Spinal cord (tissue), 9 donors: ENCODE measurements at regions not wholly inside any gene's neighbourhood (a gene's known extent, or its start where the extent isn't known, plus 50 kb on each side); places are given as distances from the start of the nearest gene placed in this dataset.

Experiments
- DNase-seq, 6 donors: peaks; one replicate each; pipeline versions ENCODE4 v3.0.0 to v3.0.0-alpha.2; 2013 to 2015; ENCODE audit warnings: low spot score in 6 of 6, low read depth in 4 of 6
- H3K27ac ChIP-seq: one replicate; pipeline ENCODE4 v1.5.1; 2013; ENCODE audit warnings: low read depth, low read length, control low read depth
- H3K27me3 ChIP-seq: one replicate; pipeline ENCODE4 v1.6.1; 2013; ENCODE audit warnings: low read length; ENCODE audit not compliant: control insufficient read depth, insufficient read depth
- H3K36me3 ChIP-seq: one replicate; pipeline ENCODE4 v1.6.1; 2013; ENCODE audit warnings: low read length; ENCODE audit not compliant: control insufficient read depth, insufficient read depth
- H3K4me1 ChIP-seq: one replicate; pipeline ENCODE4 v1.6.1; 2013; ENCODE audit warnings: low read length; ENCODE audit not compliant: control insufficient read depth, insufficient read depth
- H3K4me3 ChIP-seq: one replicate; pipeline ENCODE4 v1.5.1; 2013; ENCODE audit warnings: low read depth, low read length, control low read depth
- H3K9me3 ChIP-seq: one replicate; pipeline ENCODE4 v1.6.1; 2013; ENCODE audit warnings: low read length; ENCODE audit not compliant: control insufficient read depth, insufficient read depth
- WGBS: methylation state at CpG from one replicate; pipeline ENCODE4 v1.1.5; 2013; ENCODE audit warnings: missing lambda C conversion rate; ENCODE audit not compliant: insufficient coverage; 5-methylcytosine and 5-hydroxymethylcytosine counted together
- donor health status: healthy.

DNA sequence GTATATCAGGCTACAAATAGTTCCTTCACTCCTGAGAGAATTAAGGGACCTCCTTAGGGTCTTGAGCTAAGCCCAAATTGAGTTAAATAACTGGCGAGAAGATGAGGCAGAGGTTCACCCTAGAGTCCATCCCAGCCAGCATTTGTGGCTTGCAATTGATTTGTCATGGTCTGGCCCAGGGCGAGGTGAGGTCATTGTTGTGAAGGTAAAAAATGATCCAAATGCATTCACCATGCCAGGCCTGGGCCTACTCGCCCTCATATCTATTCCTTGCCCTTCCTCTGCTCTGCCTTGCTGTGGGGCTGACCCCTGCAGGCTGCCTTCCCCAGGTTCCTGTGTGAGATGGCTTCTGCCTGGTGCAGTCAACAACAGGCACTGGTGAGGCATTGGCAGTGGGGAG lies 207.2 kb downstream of the ZNF365 start:
- no peaks in the 10 kb centered on the region for H3K4me1 ChIP-seq
- WGBS, result 83% methylated on average over 2 of the region's 3 CpGs

DNA sequence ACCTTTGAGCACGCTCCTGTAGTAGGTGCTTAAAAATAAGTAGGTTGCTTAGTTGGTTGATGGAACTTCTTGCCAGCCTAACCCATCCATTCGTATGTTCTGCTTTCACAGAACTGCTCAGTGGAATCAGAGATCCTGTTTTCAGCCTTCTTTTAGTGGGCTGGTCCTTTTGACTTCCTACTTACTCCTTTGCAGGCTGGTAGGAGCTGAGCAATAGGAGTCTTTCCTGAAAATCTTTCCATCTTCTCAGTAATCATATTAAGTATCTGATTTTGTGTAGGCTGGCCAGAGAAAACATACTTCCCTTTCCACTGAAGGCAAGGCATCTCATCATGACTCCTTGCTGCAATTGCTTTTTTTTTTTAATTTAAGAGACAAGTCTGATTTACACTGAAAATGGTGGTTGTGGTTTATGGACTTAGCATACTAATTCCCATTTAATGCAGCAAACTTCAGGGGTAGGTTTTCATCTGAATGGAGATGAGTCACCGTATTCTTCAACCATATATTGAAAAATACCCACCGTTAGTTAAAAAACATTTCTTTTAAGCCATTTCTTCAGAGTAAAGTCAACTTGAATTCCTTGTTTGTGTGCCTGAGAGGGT lies 208.0 kb downstream of the ZNF365 start:
- no peaks in the 10 kb centered on the region for H3K4me1 ChIP-seq
- no peaks in the 10 kb centered on the region for H3K36me3 ChIP-seq
- H3K27ac ChIP-seq, result no peak overlapping the region
- 60% methylated on average over 1 of the region's 4 CpGs for WGBS
- H3K4me3 ChIP-seq, result no peak overlapping the region
- no peak for DNase-seq
- no peaks in the 10 kb centered on the region for H3K9me3 ChIP-seq
- no peaks in the 10 kb centered on the region for H3K27me3 ChIP-seq

More for the DNA sequence above, 207.2 kb downstream of the ZNF365 start:
- no peaks in the 10 kb centered on the region for H3K27me3 ChIP-seq
- no peaks in the 10 kb centered on the region for H3K9me3 ChIP-seq
- no peaks in the 10 kb centered on the region for H3K36me3 ChIP-seq
- no peak overlapping the region for H3K27ac ChIP-seq
- DNase-seq, result no peak
- no peak overlapping the region for H3K4me3 ChIP-seq

- Histone ChIP-seq H3K4me1 (no peaks in the 10 kb centered on the region), H3K27ac (no peak overlapping the region), H3K27me3 (no peaks in the 10 kb centered on the region), H3K4me3 (no peak overlapping the region), H3K36me3 (no peaks in the 10 kb centered on the region), H3K9me3 (no peaks in the 10 kb centered on the region)
- peak in 1 of 6 donors; percentile 9 for DNase-seq
- 98% methylated on average over 6 of the region's 7 CpGs for WGBS
Observed at GRCh38 chr10:62582804-62583208, 208.6 kb downstream of the ZNF365 start.

- Histone ChIP-seq H3K4me3 (no peak overlapping the region), H3K27me3 (no peaks in the 10 kb centered on the region), H3K9me3 (no peaks in the 10 kb centered on the region), H3K36me3 (no peaks in the 10 kb centered on the region), H3K27ac (no peak overlapping the region), H3K4me1 (no peaks in the 10 kb centered on the region)
- WGBS, result 94% methylated on average over 2 of the region's 3 CpGs
- no peak for DNase-seq
Observed at GRCh38 chr10:62583876-62584615, 209.9 kb downstream of the ZNF365 start.

GRCh38 chr10:62584731-62585130 lies 210.6 kb downstream of the ZNF365 start:
- H3K4me3 ChIP-seq, result no peak overlapping the region
- H3K9me3 ChIP-seq, result no peaks in the 10 kb centered on the region
- no peaks in the 10 kb centered on the region for H3K4me1 ChIP-seq
- no peaks in the 10 kb centered on the region for H3K27me3 ChIP-seq
- H3K27ac ChIP-seq, result no peak overlapping the region
- no peak for DNase-seq
- 94% methylated on average over 1 of the region's 2 CpGs for WGBS
- no peaks in the 10 kb centered on the region for H3K36me3 ChIP-seq

GRCh38 chr10:62585211-62585775 lies 211.1 kb downstream of the ZNF365 start:
- no peaks in the 10 kb centered on the region for H3K4me1 ChIP-seq
- no peak overlapping the region for H3K4me3 ChIP-seq
- no peaks in the 10 kb centered on the region for H3K9me3 ChIP-seq
- no peak overlapping the region for H3K27ac ChIP-seq
- no peak for DNase-seq
- no peaks in the 10 kb centered on the region for H3K36me3 ChIP-seq
- 100% methylated on average over 3 of the region's 6 CpGs for WGBS
- no peaks in the 10 kb centered on the region for H3K27me3 ChIP-seq

- no peak for DNase-seq
- H3K36me3 ChIP-seq, result no peaks in the 10 kb centered on the region
- no peaks in the 10 kb centered on the region for H3K4me1 ChIP-seq
- no peak overlapping the region for H3K27ac ChIP-seq
- no peak overlapping the region for H3K4me3 ChIP-seq
- no peaks in the 10 kb centered on the region for H3K9me3 ChIP-seq
- H3K27me3 ChIP-seq, result no peaks in the 10 kb centered on the region
Observed at GRCh38 chr10:62587011-62587410, 212.8 kb downstream of the ZNF365 start.

DNA sequence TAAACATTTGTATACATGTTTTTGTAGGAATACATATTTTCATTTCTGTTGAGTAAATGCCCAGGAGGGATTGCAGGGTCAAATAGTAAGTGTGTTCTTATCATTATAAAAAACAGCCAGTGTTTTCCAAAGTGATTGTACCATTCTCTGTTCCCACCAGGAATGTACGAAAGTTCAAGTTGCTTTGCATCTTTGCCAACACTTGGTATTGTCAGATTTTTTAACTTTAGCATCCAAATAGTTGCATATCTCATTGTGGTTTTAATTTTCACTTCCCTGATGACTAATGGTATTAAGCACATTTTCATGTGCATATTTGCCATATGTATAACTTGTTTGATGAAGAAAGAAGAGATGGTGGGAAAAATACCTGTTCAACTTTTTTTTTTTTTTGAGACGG lies 213.9 kb downstream of the ZNF365 start:
- WGBS, result no CpG with 5 or more reads among the region's 2 CpGs
- DNase-seq, result no peak
- H3K27ac ChIP-seq, result no peak overlapping the region
- no peaks in the 10 kb centered on the region for H3K9me3 ChIP-seq
- no peaks in the 10 kb centered on the region for H3K27me3 ChIP-seq
- no peaks in the 10 kb centered on the region for H3K36me3 ChIP-seq
- no peaks in the 10 kb centered on the region for H3K4me1 ChIP-seq
- no peak overlapping the region for H3K4me3 ChIP-seq

GRCh38 chr10:62589689-62590088 lies 214.8 kb upstream of the ADO start:
- WGBS, result 100% methylated on average over 2 of the region's 2 CpGs
- no peaks in the 10 kb centered on the region for H3K4me1 ChIP-seq
- H3K36me3 ChIP-seq, result no peaks in the 10 kb centered on the region
- H3K4me3 ChIP-seq, result no peak overlapping the region
- no peak for DNase-seq
- H3K27me3 ChIP-seq, result no peaks in the 10 kb centered on the region
- no peak overlapping the region for H3K27ac ChIP-seq
- no peaks in the 10 kb centered on the region for H3K9me3 ChIP-seq

GRCh38 chr10:62590306-62590705 lies 214.2 kb upstream of the ADO start:
- H3K4me1 ChIP-seq, result no peaks in the 10 kb centered on the region
- no peaks in the 10 kb centered on the region for H3K27me3 ChIP-seq
- no peaks in the 10 kb centered on the region for H3K36me3 ChIP-seq
- no peak for DNase-seq
- H3K9me3 ChIP-seq, result no peaks in the 10 kb centered on the region
- no peak overlapping the region for H3K4me3 ChIP-seq
- WGBS, result 80% methylated on average over 2 of the region's 3 CpGs
- H3K27ac ChIP-seq, result no peak overlapping the region
